Adrenal gland (tissue), 9 donors: ENCODE measurements at regions not wholly inside any gene's neighbourhood (a gene's known extent, or its start where the extent isn't known, plus 50 kb on each side); places are given as distances from the start of the nearest gene placed in this dataset.
"Not testable (repeated sequence)": the region's sequence is repeated elsewhere in the genome, so short reads cannot be mapped to it uniquely, and the experiment has no call there.

Source experiments
- DNase-seq, 7 donors: peaks; one replicate each; pipeline ENCODE4 v3.0.0-alpha.2; 2019 to 2020
- H3K27ac ChIP-seq, 5 donors: fragments of 200-600 bp; sonication (generic) in 4 of 5; 1 replicate in 3 of 5; 2 replicates in 2 of 5; pipeline versions ENCODE4 v1.5.1 to v1.8.0; 2016 to 2020; ENCODE audit warnings: mild to moderate bottlenecking in 1 of 5
- H3K27me3 ChIP-seq: fragments of 200-600 bp; 2 replicates; pipeline ENCODE4 v1.8.0; 2021
- H3K36me3 ChIP-seq, 2 donors: fragments of 200-600 bp; replicated peaks in 1 of 2; 1 replicate in 1 of 2; 2 replicates in 1 of 2; pipeline versions ENCODE4 v1.5.1 to v1.8.0; 2018 to 2022
- H3K4me1 ChIP-seq, 2 donors: fragments of 200-600 bp; replicated peaks in 1 of 2; 1 replicate in 1 of 2; 2 replicates in 1 of 2; pipeline versions ENCODE4 v1.5.1 to v1.8.0; 2018 to 2021
- H3K4me3 ChIP-seq, 4 donors: fragments of 200-600 bp; sonication (generic) in 3 of 4; one replicate each; pipeline ENCODE4 v1.5.1; 2016 to 2018
- H3K9me3 ChIP-seq, 3 donors: fragments of 200-600 bp; sonication (generic) in 1 of 3; replicated peaks in 1 of 3; 1 replicate in 2 of 3; 2 replicates in 1 of 3; pipeline versions ENCODE4 v1.5.1 to v1.8.0; 2016 to 2021
- POLR2A ChIP-seq, 2 donors: fragments of 450-650 bp; IDR thresholded peaks; one replicate each; pipeline ENCODE4 v1.6.1; 2017; ENCODE audit warnings: antibody characterized with exemption in 2 of 2, mild to moderate bottlenecking in 2 of 2, moderate library complexity in 1 of 2
- WGBS, 4 donors: extraction: QIAGEN DNeasy Blood & Tissue Kit in 2 of 4; methylation state at CpG; one replicate each; pipeline versions ENCODE4 v1.1.5 to v1.1.7; 2013 to 2017; 5-methylcytosine and 5-hydroxymethylcytosine counted together
- intact Hi-C, 2 donors: fragments of 100-400 bp; cut with DNase I; formaldehyde crosslinking; loops; one replicate each; pipeline versions ENCODE4 v1.14.1 to v1.15.0; 2022 to 2023
- TF ChIP-seq, protein P1 (sequence below), 6 experiments: fragments of 450-650 bp in 4 of 6; fragments of 200-600 bp in 2 of 6; sonication (generic) in 1 of 6; IDR thresholded peaks; 1 replicate in 5 of 6; 2 replicates in 1 of 6; pipeline versions ENCODE4 v1.5.1 to v1.8.0; 2016 to 2021; ENCODE audit warnings: antibody characterized with exemption in 6 of 6, mild to moderate bottlenecking in 2 of 6, moderate library complexity in 1 of 6
- donor health status: healthy with polysubstance abuse.
- donor health status: Bipolar disorder and iron deficiency.
- donor health status: DM: yes; HTN: yes; CAD: no.
- donor health status: DM: no; HTN: no; CAD: no.
- donor health status: DM: no; HTN: no; CAD: no.

DNA sequence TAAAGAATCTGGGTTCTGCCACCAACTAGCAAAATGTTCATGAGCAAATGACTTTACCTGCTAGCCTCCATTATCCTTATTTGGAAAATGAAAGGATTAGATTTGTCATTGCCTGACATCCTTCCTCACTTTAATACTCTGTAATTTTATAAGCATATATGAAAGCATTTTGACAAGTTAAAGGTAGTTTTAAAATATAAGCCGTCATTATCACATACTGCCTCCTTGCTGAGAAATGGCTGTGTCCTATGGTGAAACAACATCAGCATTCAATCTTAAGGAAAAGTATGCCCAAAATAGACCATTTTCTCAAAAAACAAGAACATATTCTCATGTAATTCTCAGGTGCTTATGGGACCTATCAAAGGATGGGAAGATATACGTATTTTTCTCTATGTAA, 461.2 kb downstream of the SUCLG1 start:
- WGBS, 4 donors, result 82 to 89% (median 85%) methylated on average over 2 of the region's 2 CpGs
- Histone ChIP-seq H3K36me3 (no peaks in the 10 kb centered on the region), H3K4me1 (no peaks in the 10 kb centered on the region), H3K4me3 (no peak overlapping the region), H3K9me3 (no peaks in the 10 kb centered on the region), H3K27me3 (no peaks in the 10 kb centered on the region), H3K27ac (no peak overlapping the region)
- intact Hi-C loops, result no loop called here
- DNase-seq, result no peak
- TF ChIP-seq POLR2A (IDR thresholded peaks at IDR 0.05), result no peak
- TF ChIP-seq, protein P1, sequence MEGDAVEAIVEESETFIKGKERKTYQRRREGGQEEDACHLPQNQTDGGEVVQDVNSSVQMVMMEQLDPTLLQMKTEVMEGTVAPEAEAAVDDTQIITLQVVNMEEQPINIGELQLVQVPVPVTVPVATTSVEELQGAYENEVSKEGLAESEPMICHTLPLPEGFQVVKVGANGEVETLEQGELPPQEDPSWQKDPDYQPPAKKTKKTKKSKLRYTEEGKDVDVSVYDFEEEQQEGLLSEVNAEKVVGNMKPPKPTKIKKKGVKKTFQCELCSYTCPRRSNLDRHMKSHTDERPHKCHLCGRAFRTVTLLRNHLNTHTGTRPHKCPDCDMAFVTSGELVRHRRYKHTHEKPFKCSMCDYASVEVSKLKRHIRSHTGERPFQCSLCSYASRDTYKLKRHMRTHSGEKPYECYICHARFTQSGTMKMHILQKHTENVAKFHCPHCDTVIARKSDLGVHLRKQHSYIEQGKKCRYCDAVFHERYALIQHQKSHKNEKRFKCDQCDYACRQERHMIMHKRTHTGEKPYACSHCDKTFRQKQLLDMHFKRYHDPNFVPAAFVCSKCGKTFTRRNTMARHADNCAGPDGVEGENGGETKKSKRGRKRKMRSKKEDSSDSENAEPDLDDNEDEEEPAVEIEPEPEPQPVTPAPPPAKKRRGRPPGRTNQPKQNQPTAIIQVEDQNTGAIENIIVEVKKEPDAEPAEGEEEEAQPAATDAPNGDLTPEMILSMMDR (IDR thresholded peaks at IDR 0.05), result no peak

DNA sequence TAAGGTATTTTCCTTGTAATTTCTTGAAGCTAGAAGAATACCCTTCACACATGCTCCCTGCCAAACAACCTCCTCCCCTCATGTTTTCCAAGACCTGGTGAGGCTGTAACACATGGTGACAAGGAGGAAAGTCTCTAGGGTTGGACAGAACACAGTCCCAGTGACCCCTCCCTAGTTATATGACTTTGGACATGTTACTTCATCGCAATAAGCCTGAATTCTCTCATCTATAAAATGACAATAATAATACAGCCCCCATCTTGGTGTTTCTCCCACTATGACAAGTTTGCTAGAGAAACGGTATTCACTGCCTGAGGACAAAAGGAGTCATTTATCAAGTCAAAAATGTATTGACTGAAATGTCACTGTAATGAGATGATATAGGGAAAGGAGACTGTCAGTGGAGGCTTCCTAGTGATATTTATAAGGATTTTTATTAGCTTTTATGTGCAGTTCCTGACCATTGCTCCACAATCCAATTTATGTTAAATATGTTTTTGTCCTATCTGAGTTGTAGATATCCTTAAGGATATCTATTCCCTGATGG, 464.4 kb downstream of the SUCLG1 start:
- Histone ChIP-seq H3K36me3 (no peaks in the 10 kb centered on the region), H3K27me3 (no peaks in the 10 kb centered on the region), H3K9me3 (no peaks in the 10 kb centered on the region), H3K4me3 (no peak overlapping the region), H3K27ac (no peak overlapping the region), H3K4me1 (no peaks in the 10 kb centered on the region)
- intact Hi-C loops, result no loop called here
- WGBS, 4 donors, result 81 to 87% (median 85%) methylated on average over 2 of the region's 2 CpGs
- DNase-seq, result no peak
- TF ChIP-seq POLR2A (IDR thresholded peaks at IDR 0.05), result no peak
- TF ChIP-seq, protein P1 (IDR thresholded peaks at IDR 0.05), result no peak

DNA sequence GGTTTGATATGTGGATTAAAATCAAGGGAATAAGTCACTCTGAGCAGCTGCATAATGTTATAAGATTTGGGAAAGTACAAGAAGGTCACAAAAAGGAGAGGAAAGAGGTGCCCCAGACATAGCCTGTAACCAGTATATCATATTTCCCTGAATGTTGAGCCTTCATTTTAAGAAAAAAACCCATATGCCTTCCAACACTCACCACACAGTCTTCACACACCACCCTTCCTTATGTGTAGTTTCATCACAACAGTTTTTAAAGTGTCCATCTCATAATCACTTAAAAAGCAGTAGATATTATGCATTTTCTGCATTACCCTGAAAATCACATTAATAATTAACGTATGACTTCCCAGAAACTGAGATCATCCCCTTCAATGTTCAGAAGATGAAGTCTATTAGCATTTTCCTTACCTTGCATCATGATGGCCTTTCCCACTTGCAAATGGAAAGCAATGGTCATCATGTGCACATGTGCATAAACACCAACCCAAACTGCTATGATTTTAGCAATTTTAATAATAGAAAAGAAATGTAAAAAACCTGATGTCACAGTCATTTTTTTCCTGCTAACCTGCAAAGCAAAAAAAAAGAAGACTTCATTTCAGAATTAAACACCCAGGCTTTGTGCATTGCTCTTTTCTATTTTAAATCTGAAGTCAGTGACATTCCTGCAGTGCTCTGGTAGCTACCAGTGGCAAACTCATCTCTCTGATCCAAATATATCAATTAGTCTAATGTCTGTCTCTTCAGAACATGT, 465.0 kb downstream of the SUCLG1 start:
- WGBS, 4 donors, result 46 to 88% (median 82%) methylated on average over 1 of the region's 1 CpG
- TF ChIP-seq POLR2A (IDR thresholded peaks at IDR 0.05), result no peak

DNA sequence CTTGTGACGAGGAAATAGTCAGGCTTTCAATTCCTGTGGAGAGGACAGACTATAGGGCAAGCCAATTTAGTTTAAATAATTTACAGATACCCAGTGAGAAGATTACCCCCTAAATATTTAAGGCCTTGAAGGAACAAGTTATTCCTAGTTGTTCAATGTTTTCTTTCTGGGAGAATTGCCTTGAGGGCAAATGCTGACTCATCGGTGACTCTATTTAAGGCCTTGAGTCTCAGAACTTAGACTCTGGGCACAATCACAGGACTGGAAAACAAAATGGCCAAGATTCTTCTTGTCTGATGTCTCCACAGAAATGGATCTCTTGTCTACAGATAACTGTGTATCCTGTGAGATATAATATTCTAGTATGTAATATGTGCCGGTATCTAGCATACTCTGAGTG, 467.1 kb downstream of the SUCLG1 start:
- H3K27ac ChIP-seq, result peak overlapping the region in 3 of 5 donors; percentile 22 to 50 (median 49)
- no peak overlapping the region for H3K4me3 ChIP-seq
- H3K4me1 ChIP-seq, result no peaks in the 10 kb centered on the region
- intact Hi-C loops, result no loop called here
- peak in 6 of 7 donors; percentile 20 to 46 (median 29) for DNase-seq
- H3K36me3 ChIP-seq, result no peaks in the 10 kb centered on the region
- 63 to 75% (median 67%) methylated on average over 3 of the region's 3 CpGs for WGBS, 4 donors
- no peaks in the 10 kb centered on the region for H3K9me3 ChIP-seq
- H3K27me3 ChIP-seq, result no peaks in the 10 kb centered on the region
- TF ChIP-seq POLR2A (IDR thresholded peaks at IDR 0.05), result no peak
- TF ChIP-seq, protein P1 (IDR thresholded peaks at IDR 0.05), result no peak

More for the DNA sequence above, 465.0 kb downstream of the SUCLG1 start:
- intact Hi-C loops, result no loop called here
- no peaks in the 10 kb centered on the region for H3K36me3 ChIP-seq
- H3K4me3 ChIP-seq, result no peak overlapping the region
- no peak for DNase-seq
- no peak overlapping the region for H3K27ac ChIP-seq
- H3K9me3 ChIP-seq, result no peaks in the 10 kb centered on the region
- H3K4me1 ChIP-seq, result no peaks in the 10 kb centered on the region
- H3K27me3 ChIP-seq, result no peaks in the 10 kb centered on the region

DNA sequence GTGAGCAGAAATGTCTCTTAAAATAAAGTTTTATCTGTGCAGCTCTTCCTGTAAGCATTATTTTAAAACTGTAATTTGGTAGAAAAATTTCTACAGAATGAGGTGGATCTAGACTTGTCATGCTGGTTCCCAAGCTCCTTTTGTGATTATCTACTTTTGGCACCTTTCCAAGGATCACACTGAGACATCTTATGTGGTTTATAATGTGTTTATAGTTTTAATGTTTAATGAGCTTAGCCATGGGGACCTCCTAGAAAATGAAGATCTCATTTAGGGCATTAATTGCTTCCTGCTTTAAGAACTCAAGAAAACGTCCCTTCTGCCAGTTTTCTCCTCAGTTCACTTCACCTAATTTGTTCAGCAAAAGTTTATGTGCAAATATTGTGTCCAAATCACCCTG, 468.4 kb downstream of the SUCLG1 start:
- Histone ChIP-seq H3K4me1 (no peaks in the 10 kb centered on the region), H3K27ac (no peak overlapping the region), H3K9me3 (no peaks in the 10 kb centered on the region), H3K27me3 (no peaks in the 10 kb centered on the region), H3K4me3 (no peak overlapping the region), H3K36me3 (no peaks in the 10 kb centered on the region)
- TF ChIP-seq, protein P1 (IDR thresholded peaks at IDR 0.05), result no peak
- TF ChIP-seq POLR2A (IDR thresholded peaks at IDR 0.05), result no peak
- DNase-seq, result no peak
- intact Hi-C loops, result no loop called here
- 48 to 60% (median 55%) methylated on average over 1 of the region's 1 CpG for WGBS, 4 donors

DNA sequence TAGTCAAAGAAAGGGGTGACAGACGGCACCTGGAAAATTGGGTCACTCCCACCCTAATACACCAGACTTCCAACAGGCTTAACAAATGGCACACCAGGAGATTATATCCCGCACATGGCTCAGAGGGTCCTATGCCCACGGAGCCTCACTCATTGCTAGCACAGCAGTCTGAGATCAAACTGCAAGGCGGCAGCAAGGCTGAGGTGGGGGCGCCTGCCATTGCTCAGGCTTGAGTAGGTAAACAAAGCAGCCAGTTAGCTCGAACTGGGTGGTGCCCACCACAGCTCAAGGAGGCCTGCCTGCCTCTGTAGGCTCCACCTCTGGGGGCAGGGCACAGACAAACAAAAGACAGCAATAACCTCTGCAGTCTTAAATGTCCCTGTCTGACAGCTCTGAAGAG, 482.5 kb downstream of the SUCLG1 start:
- intact Hi-C loops, DNase-seq: not testable (repeated sequence)
- 84 to 91% (median 90%) methylated on average over 5 to 6 of the region's 6 CpGs for WGBS, 4 donors

More for the DNA sequence above, 482.5 kb downstream of the SUCLG1 start:
- not testable (repeated sequence) for H3K36me3 ChIP-seq, H3K4me1 ChIP-seq, H3K4me3 ChIP-seq, H3K9me3 ChIP-seq, H3K27ac ChIP-seq, H3K27me3 ChIP-seq
